Neural cell (in vitro differentiated cells): ENCODE measurements at regions not wholly inside any gene's neighbourhood (a gene's known extent, or its start where the extent isn't known, plus 50 kb on each side); places are given as distances from the start of the nearest gene placed in this dataset.

Source experiments
- H2AFZ ChIP-seq: fragments of 200-600, 300-800 bp; sonication (generic), shearing (Covaris generic); 2 replicates; pipeline ENCODE4 v1.6.0; 2014; ENCODE audit warnings: low read depth, mild to moderate bottlenecking, antibody characterized with exemption, low read length, moderate library complexity
- H3F3A ChIP-seq: fragments of 200-600 bp; shearing (Covaris generic); 2 replicates; pipeline ENCODE4 v1.6.1; 2016; ENCODE audit warnings: mild to moderate bottlenecking, moderate library complexity, mixed read lengths, antibody characterized with exemption, low read length; ENCODE audit not compliant: insufficient read depth, poor library complexity, severe bottlenecking
- H3K27ac ChIP-seq: fragments of 200-600, 300-800 bp; sonication (generic), shearing (Covaris generic); 2 replicates; pipeline ENCODE4 v1.5.1; 2014; ENCODE audit warnings: mild to moderate bottlenecking, low read length, moderate library complexity
- H3K27me3 ChIP-seq: fragments of 300-800, 200-600 bp; sonication (generic), shearing (Covaris generic); 2 replicates; pipeline ENCODE4 v1.6.0; 2014; ENCODE audit warnings: mild to moderate bottlenecking, low read depth, low read length, moderate library complexity; ENCODE audit not compliant: insufficient read depth
- H3K36me3 ChIP-seq: fragments of 300-800, 200-600 bp; sonication (generic), shearing (Covaris generic); 2 replicates; pipeline ENCODE4 v1.5.1; 2014; ENCODE audit warnings: mild to moderate bottlenecking, antibody characterized with exemption, low read length, moderate library complexity; ENCODE audit not compliant: insufficient read depth
- H3K4me2 ChIP-seq: fragments of 300-800, 200-600 bp; sonication (generic), shearing (Covaris generic); 2 replicates; pipeline ENCODE4 v1.6.0; 2014; ENCODE audit warnings: mild to moderate bottlenecking, low read length
- H3K4me3 ChIP-seq: fragments of 300-800, 200-600 bp; sonication (generic), shearing (Covaris generic); 2 replicates; pipeline ENCODE4 v1.5.1; 2014; ENCODE audit warnings: mild to moderate bottlenecking, low read length, moderate library complexity
- H3K79me2 ChIP-seq: fragments of 200-600 bp; shearing (Covaris generic); replicated peaks from 2 replicates; pipeline ENCODE4 v1.6.0; 2014; ENCODE audit warnings: mild to moderate bottlenecking, low read length, moderate library complexity; ENCODE audit not compliant: insufficient read depth
- H3K9ac ChIP-seq: fragments of 300-800, 200-600 bp; sonication (generic), shearing (Covaris generic); 2 replicates; pipeline ENCODE4 v1.6.1; 2016; ENCODE audit warnings: mild to moderate bottlenecking, low read length, mixed read lengths
- H3K9me2 ChIP-seq: fragments of 200-600 bp; shearing (Covaris generic); 2 replicates; pipeline ENCODE4 v1.6.1; 2016; ENCODE audit warnings: mild to moderate bottlenecking, low read length, mixed read lengths; ENCODE audit not compliant: insufficient read depth
- H3K9me3 ChIP-seq: fragments of 200-600, 300-800 bp; sonication (generic), shearing (Covaris generic); 2 replicates; pipeline ENCODE4 v1.6.1; 2016; ENCODE audit warnings: mild to moderate bottlenecking, mixed run types, low read length, moderate library complexity, mixed read lengths
- H4K20me1 ChIP-seq: fragments of 200-600 bp; shearing (Covaris generic); 2 replicates; pipeline ENCODE4 v1.6.1; 2016; ENCODE audit warnings: mild to moderate bottlenecking, mixed run types; ENCODE audit not compliant: insufficient read depth
- CTCF ChIP-seq: fragments of 450-650 bp; IDR thresholded peaks from 2 replicates; pipeline ENCODE4 v1.5.1; 2014; ENCODE audit warnings: antibody characterized with exemption, mild to moderate bottlenecking, moderate library complexity; ENCODE audit not compliant: poor library complexity, severe bottlenecking
- EP300 ChIP-seq: fragments of 450-650 bp; conservative IDR thresholded peaks from 2 replicates; pipeline ENCODE4 v1.6.1; 2014; ENCODE audit warnings: antibody characterized with exemption, mild to moderate bottlenecking, moderate library complexity; ENCODE audit not compliant: poor library complexity, severe bottlenecking
- EZH2 ChIP-seq: fragments of 200-600, 300-800 bp; shearing (Covaris generic), sonication (generic); IDR thresholded peaks from 2 replicates; pipeline ENCODE4 v1.6.1; 2014; ENCODE audit warnings: antibody characterized with exemption, low read length, borderline replicate concordance, mild to moderate bottlenecking; ENCODE audit not compliant: insufficient read depth, poor library complexity, severe bottlenecking
- MXI1 ChIP-seq: fragments of 450-650 bp; conservative IDR thresholded peaks from 2 replicates; pipeline ENCODE4 v1.6.1; 2014; ENCODE audit warnings: antibody characterized with exemption, mild to moderate bottlenecking; ENCODE audit not compliant: poor library complexity, severe bottlenecking
- POLR2AphosphoS5 ChIP-seq: IDR thresholded peaks from 2 replicates; pipeline ENCODE4 v1.6.1; 2012
- RAD21 ChIP-seq: fragments of 450-650 bp; conservative IDR thresholded peaks from 2 replicates; pipeline ENCODE4 v1.6.1; 2014; ENCODE audit warnings: antibody characterized with exemption, mild to moderate bottlenecking, moderate library complexity
- SMC3 ChIP-seq: fragments of 450-650 bp; conservative IDR thresholded peaks from 2 replicates; pipeline ENCODE4 v1.6.1; 2014; ENCODE audit warnings: antibody characterized with exemption, mild to moderate bottlenecking, moderate library complexity; ENCODE audit not compliant: poor library complexity
- TAF1 ChIP-seq: IDR thresholded peaks from 2 replicates; pipeline ENCODE4 v1.6.1; 2012; ENCODE audit warnings: low read depth
- TF ChIP-seq, protein P1 (sequence below): IDR thresholded peaks from 2 replicates; pipeline ENCODE4 v1.6.1; 2012; ENCODE audit warnings: borderline replicate concordance

DNA sequence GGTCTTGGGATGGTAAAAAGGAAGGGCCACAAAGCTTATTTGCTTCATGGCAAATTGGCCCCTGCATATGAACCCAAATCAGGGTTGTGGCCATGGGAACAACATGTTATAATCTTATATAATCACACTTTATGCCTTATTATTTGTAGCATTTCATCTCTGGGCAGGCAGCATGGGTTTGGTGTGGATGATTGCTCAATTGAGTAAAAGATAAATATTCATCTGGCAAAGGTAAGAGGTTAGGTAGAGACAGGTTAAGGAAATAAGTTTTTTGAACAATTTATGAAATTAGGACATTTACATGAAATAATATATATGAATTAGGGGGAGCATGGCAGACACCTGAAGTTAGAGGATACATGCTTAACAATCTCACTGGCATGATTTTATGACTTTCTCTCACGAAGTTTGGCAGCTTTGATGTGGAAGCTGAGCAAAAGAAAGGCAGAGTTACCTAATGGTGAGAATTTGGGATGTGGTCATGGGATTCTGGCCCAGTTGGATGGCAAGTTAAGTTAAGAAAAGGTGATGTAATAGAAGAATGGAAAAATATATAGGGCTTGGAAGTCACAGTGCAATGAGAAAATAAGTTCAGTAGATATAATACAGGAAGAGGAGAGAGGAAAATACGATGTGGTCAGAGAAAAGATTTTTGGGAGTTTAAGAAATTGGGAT is 88.1 kb upstream of the FAM3C start:
- Histone ChIP-seq H3K79me2 (peaks cover 11% of the 10 kb centered on the region), H3F3A (no peaks in the 10 kb centered on the region), H3K4me3 (no peak overlapping the region), H3K9ac (no peak overlapping the region), H3K4me2 (no peak overlapping the region), H3K27me3 (no peaks in the 10 kb centered on the region), H4K20me1 (no peaks in the 10 kb centered on the region), H3K9me2 (no peaks in the 10 kb centered on the region), H3K9me3 (no peaks in the 10 kb centered on the region), H3K27ac (no peak overlapping the region), H3K36me3 (no peaks in the 10 kb centered on the region), H2AFZ (no peak overlapping the region)
- no peak for TF ChIP-seq TAF1
- no peak for TF ChIP-seq SMC3
- TF ChIP-seq EZH2: no peak
- TF ChIP-seq EP300: no peak
- TF ChIP-seq, protein P1, sequence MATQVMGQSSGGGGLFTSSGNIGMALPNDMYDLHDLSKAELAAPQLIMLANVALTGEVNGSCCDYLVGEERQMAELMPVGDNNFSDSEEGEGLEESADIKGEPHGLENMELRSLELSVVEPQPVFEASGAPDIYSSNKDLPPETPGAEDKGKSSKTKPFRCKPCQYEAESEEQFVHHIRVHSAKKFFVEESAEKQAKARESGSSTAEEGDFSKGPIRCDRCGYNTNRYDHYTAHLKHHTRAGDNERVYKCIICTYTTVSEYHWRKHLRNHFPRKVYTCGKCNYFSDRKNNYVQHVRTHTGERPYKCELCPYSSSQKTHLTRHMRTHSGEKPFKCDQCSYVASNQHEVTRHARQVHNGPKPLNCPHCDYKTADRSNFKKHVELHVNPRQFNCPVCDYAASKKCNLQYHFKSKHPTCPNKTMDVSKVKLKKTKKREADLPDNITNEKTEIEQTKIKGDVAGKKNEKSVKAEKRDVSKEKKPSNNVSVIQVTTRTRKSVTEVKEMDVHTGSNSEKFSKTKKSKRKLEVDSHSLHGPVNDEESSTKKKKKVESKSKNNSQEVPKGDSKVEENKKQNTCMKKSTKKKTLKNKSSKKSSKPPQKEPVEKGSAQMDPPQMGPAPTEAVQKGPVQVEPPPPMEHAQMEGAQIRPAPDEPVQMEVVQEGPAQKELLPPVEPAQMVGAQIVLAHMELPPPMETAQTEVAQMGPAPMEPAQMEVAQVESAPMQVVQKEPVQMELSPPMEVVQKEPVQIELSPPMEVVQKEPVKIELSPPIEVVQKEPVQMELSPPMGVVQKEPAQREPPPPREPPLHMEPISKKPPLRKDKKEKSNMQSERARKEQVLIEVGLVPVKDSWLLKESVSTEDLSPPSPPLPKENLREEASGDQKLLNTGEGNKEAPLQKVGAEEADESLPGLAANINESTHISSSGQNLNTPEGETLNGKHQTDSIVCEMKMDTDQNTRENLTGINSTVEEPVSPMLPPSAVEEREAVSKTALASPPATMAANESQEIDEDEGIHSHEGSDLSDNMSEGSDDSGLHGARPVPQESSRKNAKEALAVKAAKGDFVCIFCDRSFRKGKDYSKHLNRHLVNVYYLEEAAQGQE: no peak
- TF ChIP-seq POLR2AphosphoS5: no peak
- no peak for TF ChIP-seq RAD21
- no peak for TF ChIP-seq CTCF
- no peak for TF ChIP-seq MXI1

DNA sequence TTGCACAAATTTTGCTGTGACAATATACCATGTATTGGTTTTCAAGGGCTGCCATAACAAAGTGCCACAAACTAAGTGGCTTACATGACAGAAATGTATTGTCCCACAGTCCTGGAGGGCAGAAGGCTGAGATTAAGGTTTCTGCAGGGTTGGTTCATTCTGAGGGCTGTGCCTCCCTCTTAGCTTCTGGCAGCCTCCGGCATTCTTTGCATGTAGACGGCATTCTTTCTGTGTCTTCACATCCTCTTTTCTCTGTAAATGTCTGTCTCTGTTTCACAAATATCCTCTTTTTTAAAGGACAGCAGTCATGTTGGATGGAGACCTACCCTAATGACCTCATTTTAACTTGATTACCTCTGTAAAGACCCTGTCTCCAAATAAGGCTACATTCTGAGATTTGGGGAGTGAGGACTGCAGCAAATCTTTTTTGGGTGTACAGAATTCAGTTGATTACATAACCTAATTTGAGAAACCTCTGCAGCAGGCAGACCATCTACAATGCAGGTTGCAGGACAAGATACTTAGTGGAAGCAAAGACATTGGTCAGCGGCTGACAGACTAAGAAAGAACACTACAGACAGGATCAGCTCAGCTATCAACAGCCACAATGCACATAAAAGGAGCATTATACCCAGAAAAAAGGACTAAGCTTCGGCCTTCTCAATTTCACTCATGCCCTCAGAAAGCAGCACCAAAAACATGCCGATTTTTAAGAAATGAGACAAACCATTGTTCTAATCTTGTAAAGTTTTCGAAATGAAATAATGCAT is 84.6 kb upstream of the FAM3C start:
- H3K36me3 ChIP-seq: no peaks in the 10 kb centered on the region
- H3F3A ChIP-seq: no peaks in the 10 kb centered on the region
- H2AFZ ChIP-seq: no peak overlapping the region
- no peak overlapping the region for H3K27ac ChIP-seq
- no peaks in the 10 kb centered on the region for H3K9me2 ChIP-seq
- H3K9me3 ChIP-seq: no peaks in the 10 kb centered on the region
- peaks cover 5% of the 10 kb centered on the region for H3K79me2 ChIP-seq
- no peaks in the 10 kb centered on the region for H4K20me1 ChIP-seq
- TF ChIP-seq TAF1 (no peak), CTCF (no peak), EZH2 (no peak), POLR2AphosphoS5 (no peak), EP300 (no peak), MXI1 (no peak), RAD21 (no peak), SMC3 (no peak)
- TF ChIP-seq, protein P1: no peak
- no peak overlapping the region for H3K4me3 ChIP-seq
- H3K4me2 ChIP-seq: no peak overlapping the region
- H3K27me3 ChIP-seq: no peaks in the 10 kb centered on the region
- H3K9ac ChIP-seq: no peak overlapping the region
